Smooth muscle cell (in vitro differentiated cells): ENCODE measurements at regions not wholly inside any gene's neighbourhood (a gene's known extent, or its start where the extent isn't known, plus 50 kb on each side); places are given as distances from the start of the nearest gene placed in this dataset.

Experiments used
- DNase-seq: peaks from one replicate; lab custom pipeline; 2025; ENCODE audit not compliant: unreplicated experiment; lab: John Stamatoyannopoulos, UW
- H2AFZ ChIP-seq: fragments of 200-600 bp; sonication (generic); 2 replicates; pipeline ENCODE4 v1.6.0; 2016; ENCODE audit warnings: antibody characterized with exemption, low read depth, mild to moderate bottlenecking
- H3F3A ChIP-seq: fragments of 200-600 bp; sonication (generic); 2 replicates; pipeline ENCODE4 v1.6.0; 2017; ENCODE audit warnings: antibody characterized with exemption, low read depth
- H3K27ac ChIP-seq: fragments of 200-600 bp; sonication (generic); 2 replicates; pipeline ENCODE4 v1.5.1; 2016; ENCODE audit warnings: low read depth, mild to moderate bottlenecking
- H3K27me3 ChIP-seq: fragments of 200-600 bp; sonication (generic); 2 replicates; pipeline ENCODE4 v1.6.1; 2016; ENCODE audit warnings: low read depth, mild to moderate bottlenecking
- H3K36me3 ChIP-seq: fragments of 200-600 bp; sonication (generic); 2 replicates; pipeline ENCODE4 v1.5.1; 2016; ENCODE audit warnings: low read depth
- H3K4me1 ChIP-seq: fragments of 200-600 bp; sonication (generic); 2 replicates; pipeline ENCODE4 v1.5.1; 2016; ENCODE audit warnings: low read depth
- H3K4me2 ChIP-seq: fragments of 200-600 bp; sonication (generic); 2 replicates; pipeline ENCODE4 v1.6.0; 2016; ENCODE audit warnings: mild to moderate bottlenecking
- H3K4me3 ChIP-seq: fragments of 200-600 bp; sonication (generic); 2 replicates; pipeline ENCODE4 v1.5.1; 2016; ENCODE audit warnings: mild to moderate bottlenecking
- H3K79me2 ChIP-seq: fragments of 200-600 bp; sonication (generic); 2 replicates; pipeline ENCODE4 v1.6.0; 2016; ENCODE audit warnings: low read depth, mild to moderate bottlenecking
- H3K9ac ChIP-seq: fragments of 200-600 bp; sonication (generic); 2 replicates; pipeline ENCODE4 v1.6.0; 2016; ENCODE audit warnings: low read depth
- H3K9me3 ChIP-seq: fragments of 200-600 bp; sonication (generic); replicated peaks from 2 replicates; pipeline ENCODE4 v1.5.1; 2016; ENCODE audit warnings: low read depth
- H4K20me1 ChIP-seq: fragments of 200-600 bp; sonication (generic); 2 replicates; pipeline ENCODE4 v1.6.0; 2016; ENCODE audit warnings: low read depth
- CTCF ChIP-seq: fragments of 200-600 bp; sonication (generic); IDR thresholded peaks from 2 replicates; pipeline ENCODE4 v1.5.1; 2017; ENCODE audit warnings: borderline replicate concordance, mild to moderate bottlenecking, antibody characterized with exemption; ENCODE audit not compliant: insufficient read depth, poor library complexity, severe bottlenecking
- WGBS: methylation state at CpG from one replicate; pipeline ENCODE4 v1.1.7; 2016; ENCODE audit warnings: low lambda C conversion rate; 5-methylcytosine and 5-hydroxymethylcytosine counted together

GRCh38 chr15:94670438-94671034, 439.2 kb downstream of the MCTP2 start:
- 19% methylated on average over 3 of the region's 3 CpGs for WGBS
- Histone ChIP-seq H3K4me1 (peaks cover 9% of the 10 kb centered on the region), H3K27me3 (peaks cover 11% of the 10 kb centered on the region), H3F3A (no peaks in the 10 kb centered on the region), H3K9ac (no peak overlapping the region), H3K36me3 (no peaks in the 10 kb centered on the region), H3K27ac (no peak overlapping the region), H3K9me3 (no peaks in the 10 kb centered on the region), H3K79me2 (no peaks in the 10 kb centered on the region), H4K20me1 (no peaks in the 10 kb centered on the region), H3K4me2 (no peak overlapping the region), H2AFZ (no peak overlapping the region), H3K4me3 (no peak overlapping the region)
- TF ChIP-seq CTCF, result peak; percentile 84
- DNase-seq, result no peak

- H3K27me3 ChIP-seq, result peaks cover 3% of the 10 kb centered on the region
- TF ChIP-seq CTCF, result no peak
- no peaks in the 10 kb centered on the region for H3K79me2 ChIP-seq
- no peaks in the 10 kb centered on the region for H3K36me3 ChIP-seq
- peaks cover 9% of the 10 kb centered on the region for H3K4me1 ChIP-seq
- no peak overlapping the region for H3K27ac ChIP-seq
- no peaks in the 10 kb centered on the region for H3F3A ChIP-seq
- H2AFZ ChIP-seq, result peak overlapping the region; percentile 64
- 19% methylated on average over 8 of the region's 8 CpGs for WGBS
- H4K20me1 ChIP-seq, result no peaks in the 10 kb centered on the region
- H3K9me3 ChIP-seq, result no peaks in the 10 kb centered on the region
- no peak for DNase-seq
- no peak overlapping the region for H3K4me3 ChIP-seq
- peak overlapping the region; percentile 68 for H3K4me2 ChIP-seq
- H3K9ac ChIP-seq, result no peak overlapping the region
Measured at GRCh38 chr15:94671858-94672532, 440.6 kb downstream of the MCTP2 start.

- Histone ChIP-seq H3K36me3 (no peaks in the 10 kb centered on the region), H3K27me3 (no peaks in the 10 kb centered on the region), H3K4me2 (no peak overlapping the region), H4K20me1 (no peaks in the 10 kb centered on the region), H3K4me1 (peaks cover 9% of the 10 kb centered on the region), H2AFZ (no peak overlapping the region), H3K9me3 (no peaks in the 10 kb centered on the region), H3K79me2 (no peaks in the 10 kb centered on the region), H3K9ac (no peak overlapping the region), H3K4me3 (no peak overlapping the region), H3F3A (no peaks in the 10 kb centered on the region), H3K27ac (no peak overlapping the region)
- no peak for TF ChIP-seq CTCF
- 93% methylated on average over 9 of the region's 9 CpGs for WGBS
- DNase-seq, result no peak
Measured at GRCh38 chr15:94673801-94674200, 442.4 kb downstream of the MCTP2 start.

- Histone ChIP-seq H3K4me1 (peaks cover 9% of the 10 kb centered on the region), H3K27me3 (no peaks in the 10 kb centered on the region), H2AFZ (no peak overlapping the region), H3K4me2 (no peak overlapping the region), H3K79me2 (no peaks in the 10 kb centered on the region), H3F3A (no peaks in the 10 kb centered on the region), H4K20me1 (no peaks in the 10 kb centered on the region), H3K9ac (no peak overlapping the region), H3K4me3 (no peak overlapping the region), H3K9me3 (no peaks in the 10 kb centered on the region), H3K27ac (no peak overlapping the region), H3K36me3 (no peaks in the 10 kb centered on the region)
- no peak for TF ChIP-seq CTCF
- 96% methylated on average over 10 of the region's 10 CpGs for WGBS
- no peak for DNase-seq
Measured at GRCh38 chr15:94674296-94674695, 442.9 kb downstream of the MCTP2 start.
